Colonic mucosa (tissue), 4 donors: ENCODE measurements at regions not wholly inside any gene's neighbourhood (a gene's known extent, or its start where the extent isn't known, plus 50 kb on each side); places are given as distances from the start of the nearest gene placed in this dataset.
"Not testable (repeated sequence)": the region's sequence is repeated elsewhere in the genome, so short reads cannot be mapped to it uniquely, and the experiment has no call there.

Source experiments
- DNase-seq: peaks from one replicate; pipeline ENCODE4 v3.0.0-alpha.2; 2020
- H3K27ac ChIP-seq: fragments of 200-600 bp; one replicate; pipeline ENCODE4 v1.8.0; 2021
- H3K27me3 ChIP-seq: fragments of 200-600 bp; one replicate; pipeline ENCODE4 v1.8.0; 2021
- H3K36me3 ChIP-seq: fragments of 200-600 bp; one replicate; pipeline ENCODE4 v1.8.0; 2021
- H3K4me1 ChIP-seq: fragments of 200-600 bp; one replicate; pipeline ENCODE4 v1.8.0; 2021; ENCODE audit warnings: mild to moderate bottlenecking
- H3K4me3 ChIP-seq: fragments of 200-600 bp; one replicate; pipeline ENCODE4 v1.8.0; 2021
- H3K9ac ChIP-seq, 2 donors: one replicate each; pipeline ENCODE4 v1.7.0; 2013; ENCODE audit warnings: control low read depth in 2 of 2, low read depth in 2 of 2, low read length in 2 of 2
- H3K9me3 ChIP-seq: fragments of 200-600 bp; one replicate; pipeline ENCODE4 v1.8.0; 2021
- intact Hi-C: fragments of 100-400 bp; cut with DNase I; formaldehyde crosslinking; loops from one replicate; pipeline ENCODE4 v1.14.1; 2022
- TF ChIP-seq, protein P1 (sequence below): fragments of 200-600 bp; IDR thresholded peaks from one replicate; pipeline ENCODE4 v1.8.0; 2022; ENCODE audit warnings: antibody characterized with exemption, mild to moderate bottlenecking
- donor health status: healthy.
- donor health status: DM: no; HTN: no; CAD: no.
- donor health status: DM: no; HTN: no; CAD: no.

DNA sequence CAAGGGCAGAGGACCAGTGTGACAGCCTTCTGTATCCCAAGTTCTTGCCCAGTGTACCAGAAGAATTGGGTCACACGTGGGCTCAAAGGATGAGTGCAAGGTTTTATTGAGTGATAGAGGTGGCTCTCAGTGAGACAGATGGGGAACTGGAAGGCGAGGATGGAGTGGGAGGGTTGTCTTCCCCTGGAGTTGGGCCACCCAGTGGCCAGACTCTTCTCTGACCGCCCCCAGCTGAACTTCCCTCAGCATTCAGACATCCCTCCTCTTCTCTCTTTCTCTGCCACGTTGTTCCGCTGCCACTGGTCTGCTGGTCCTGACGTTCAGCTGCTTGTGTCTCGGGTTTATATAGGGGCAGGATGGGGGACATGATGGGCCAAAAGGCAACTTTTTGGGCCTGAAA, 150.1 kb upstream of the IVNS1ABP start:
- Histone ChIP-seq H3K27ac (no peak overlapping the region), H3K9ac (no peak overlapping the region), H3K4me1 (no peaks in the 10 kb centered on the region), H3K36me3 (no peaks in the 10 kb centered on the region), H3K27me3 (no peaks in the 10 kb centered on the region), H3K4me3 (no peak overlapping the region), H3K9me3 (no peaks in the 10 kb centered on the region)
- TF ChIP-seq, protein P1, sequence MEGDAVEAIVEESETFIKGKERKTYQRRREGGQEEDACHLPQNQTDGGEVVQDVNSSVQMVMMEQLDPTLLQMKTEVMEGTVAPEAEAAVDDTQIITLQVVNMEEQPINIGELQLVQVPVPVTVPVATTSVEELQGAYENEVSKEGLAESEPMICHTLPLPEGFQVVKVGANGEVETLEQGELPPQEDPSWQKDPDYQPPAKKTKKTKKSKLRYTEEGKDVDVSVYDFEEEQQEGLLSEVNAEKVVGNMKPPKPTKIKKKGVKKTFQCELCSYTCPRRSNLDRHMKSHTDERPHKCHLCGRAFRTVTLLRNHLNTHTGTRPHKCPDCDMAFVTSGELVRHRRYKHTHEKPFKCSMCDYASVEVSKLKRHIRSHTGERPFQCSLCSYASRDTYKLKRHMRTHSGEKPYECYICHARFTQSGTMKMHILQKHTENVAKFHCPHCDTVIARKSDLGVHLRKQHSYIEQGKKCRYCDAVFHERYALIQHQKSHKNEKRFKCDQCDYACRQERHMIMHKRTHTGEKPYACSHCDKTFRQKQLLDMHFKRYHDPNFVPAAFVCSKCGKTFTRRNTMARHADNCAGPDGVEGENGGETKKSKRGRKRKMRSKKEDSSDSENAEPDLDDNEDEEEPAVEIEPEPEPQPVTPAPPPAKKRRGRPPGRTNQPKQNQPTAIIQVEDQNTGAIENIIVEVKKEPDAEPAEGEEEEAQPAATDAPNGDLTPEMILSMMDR: no peak
- intact Hi-C loops: no loop called here
- DNase-seq: no peak

DNA sequence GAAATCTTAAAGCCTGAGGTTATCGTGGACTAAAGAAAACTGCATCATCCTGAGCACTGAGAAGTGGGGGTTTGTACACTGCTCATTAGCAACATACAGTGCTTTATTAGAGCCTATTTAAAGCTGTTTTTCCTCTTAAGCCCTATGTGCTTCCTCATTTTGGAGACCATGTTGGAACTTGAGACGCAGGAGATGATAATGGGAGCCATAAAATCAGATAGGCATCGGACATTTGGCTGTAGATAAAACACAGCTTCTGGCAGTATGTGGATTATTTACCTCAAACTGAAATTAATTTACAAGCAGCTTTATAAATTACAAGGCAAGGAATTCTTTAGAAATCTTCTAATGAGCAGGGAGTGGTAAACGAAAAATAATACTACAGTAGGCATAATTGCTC, 147.7 kb upstream of the IVNS1ABP start:
- Histone ChIP-seq H3K9me3 (no peaks in the 10 kb centered on the region), H3K36me3 (no peaks in the 10 kb centered on the region), H3K27me3 (no peaks in the 10 kb centered on the region), H3K9ac (no peak overlapping the region), H3K27ac (no peak overlapping the region), H3K4me3 (no peak overlapping the region), H3K4me1 (no peaks in the 10 kb centered on the region)
- TF ChIP-seq, protein P1: no peak
- DNase-seq: no peak
- intact Hi-C loops: no loop called here

DNA sequence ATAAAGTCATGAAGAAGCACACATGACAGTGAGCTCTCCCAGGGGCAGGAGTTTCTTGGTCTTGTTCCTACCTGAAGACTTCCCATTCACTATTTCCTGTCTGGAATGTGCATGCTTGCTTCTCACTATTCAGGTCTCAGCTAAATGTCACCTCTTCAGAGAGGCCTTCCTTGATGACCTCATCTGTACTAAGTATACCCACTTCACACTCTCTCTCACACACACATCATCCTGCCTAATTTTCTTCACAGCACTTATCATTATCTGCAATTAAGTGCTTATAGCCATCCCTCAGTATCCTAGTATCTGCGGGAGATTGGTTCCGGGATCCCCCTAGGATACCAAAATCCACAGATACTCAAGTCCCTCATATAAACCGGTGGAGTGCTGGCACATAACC, 146.4 kb upstream of the IVNS1ABP start:
- H3K4me1 ChIP-seq: no peaks in the 10 kb centered on the region
- intact Hi-C loops: no loop called here
- no peaks in the 10 kb centered on the region for H3K27me3 ChIP-seq
- no peak for DNase-seq
- no peaks in the 10 kb centered on the region for H3K9me3 ChIP-seq
- no peak overlapping the region for H3K9ac ChIP-seq
- H3K4me3 ChIP-seq: no peak overlapping the region
- no peaks in the 10 kb centered on the region for H3K36me3 ChIP-seq
- TF ChIP-seq, protein P1: no peak
- no peak overlapping the region for H3K27ac ChIP-seq

DNA sequence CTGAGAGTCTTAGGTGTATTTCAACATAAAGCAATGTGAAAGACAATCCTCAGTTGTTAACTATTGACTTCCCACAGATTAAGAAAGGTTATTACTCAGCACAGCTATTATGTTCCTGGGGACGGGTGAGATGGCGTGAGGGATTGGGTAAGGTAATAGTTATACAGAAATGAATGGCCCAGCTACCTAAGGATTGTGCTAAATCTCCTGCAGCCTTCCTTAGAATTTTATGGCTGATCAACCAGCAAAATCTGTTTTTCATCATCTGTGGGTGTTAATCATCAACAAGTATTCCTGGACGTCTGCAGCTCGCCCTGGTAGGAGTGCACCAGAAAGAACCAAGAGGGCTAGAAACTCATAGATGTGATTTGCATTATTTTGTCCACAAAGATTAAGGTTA, 146.0 kb upstream of the IVNS1ABP start:
- no peak overlapping the region for H3K27ac ChIP-seq
- no peaks in the 10 kb centered on the region for H3K4me1 ChIP-seq
- no peak overlapping the region for H3K9ac ChIP-seq
- H3K27me3 ChIP-seq: no peaks in the 10 kb centered on the region
- no peaks in the 10 kb centered on the region for H3K36me3 ChIP-seq
- H3K4me3 ChIP-seq: no peak overlapping the region
- no peaks in the 10 kb centered on the region for H3K9me3 ChIP-seq
- DNase-seq: no peak
- intact Hi-C loops: no loop called here
- TF ChIP-seq, protein P1: no peak

DNA sequence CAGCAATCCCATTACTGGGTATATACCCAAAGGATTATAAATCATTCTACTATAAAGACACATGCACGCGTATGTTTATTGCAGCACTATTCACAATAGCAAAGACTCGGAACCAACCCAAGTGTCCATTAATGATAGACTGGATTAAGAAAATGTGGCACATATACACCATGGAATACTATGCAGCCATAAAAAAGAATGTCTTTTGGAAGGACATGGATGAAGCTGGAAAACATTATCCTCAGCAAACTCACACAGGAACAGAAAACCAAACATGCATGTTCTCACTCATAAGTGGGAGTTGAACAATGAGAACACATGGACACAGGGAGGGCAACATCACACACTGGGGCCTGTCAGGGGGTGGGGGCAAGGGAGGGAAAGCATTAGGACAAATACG, 143.7 kb upstream of the IVNS1ABP start:
- H3K4me3 ChIP-seq, intact Hi-C loops, H3K9me3 ChIP-seq, H3K4me1 ChIP-seq, H3K27ac ChIP-seq, H3K9ac ChIP-seq, H3K36me3 ChIP-seq, DNase-seq, H3K27me3 ChIP-seq: not testable (repeated sequence)

DNA sequence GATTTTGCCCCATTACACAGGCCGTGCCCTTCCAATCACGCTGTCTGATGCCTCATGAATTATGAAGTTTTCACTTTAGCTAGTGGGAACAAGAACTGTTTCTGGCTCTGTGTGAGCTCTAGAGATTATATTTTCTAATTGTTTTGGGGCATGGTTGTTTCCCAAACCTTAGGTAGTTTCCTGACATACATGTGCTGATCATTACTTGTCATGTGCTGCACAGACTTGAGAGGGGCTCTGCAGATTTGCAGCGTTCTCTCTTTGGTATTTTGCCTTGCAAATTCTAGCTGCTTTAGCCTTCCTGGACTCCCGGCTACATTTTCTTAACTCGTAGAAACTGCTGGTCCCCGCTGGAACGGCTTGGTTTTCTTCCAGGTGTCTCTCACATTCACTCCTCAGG, 142.1 kb upstream of the IVNS1ABP start:
- Histone ChIP-seq H3K9me3 (no peaks in the 10 kb centered on the region), H3K27ac (no peak overlapping the region), H3K4me1 (no peaks in the 10 kb centered on the region), H3K27me3 (no peaks in the 10 kb centered on the region), H3K4me3 (no peak overlapping the region), H3K9ac (no peak overlapping the region), H3K36me3 (no peaks in the 10 kb centered on the region)
- DNase-seq: no peak
- intact Hi-C loops: no loop called here
- TF ChIP-seq, protein P1: no peak
